GM10266 (cell line): ENCODE measurements at regions not wholly inside any gene's neighbourhood (a gene's known extent, or its start where the extent isn't known, plus 50 kb on each side); places are given as distances from the start of the nearest gene placed in this dataset.

Experiments used
- DNase-seq: peaks from one replicate; pipeline ENCODE4 v3.0.0; 2012; ENCODE audit errors: extremely low spot score
- CTCF ChIP-seq: IDR thresholded peaks from 2 replicates; pipeline ENCODE4 v1.5.1; 2012; ENCODE audit warnings: mild to moderate bottlenecking, low read depth; ENCODE audit not compliant: control insufficient read depth, insufficient read depth; ENCODE audit errors: missing control alignments

- no peak for TF ChIP-seq CTCF
Observed at GRCh38 chr1:186557147-186557777, 96.3 kb upstream of the PDC start.

GRCh38 chr1:186550832-186551231, 89.9 kb upstream of the PDC start:
- DNase-seq: no peak
- TF ChIP-seq CTCF: no peak

More at GRCh38 chr1:186557147-186557777, 96.3 kb upstream of the PDC start:
- no peak for DNase-seq

GRCh38 chr1:186541003-186541402, 80.1 kb upstream of the PDC start:
- DNase-seq: no peak
- no peak for TF ChIP-seq CTCF

GRCh38 chr1:186540521-186540920, 79.6 kb upstream of the PDC start:
- no peak for TF ChIP-seq CTCF

GRCh38 chr1:186536273-186536890, 75.5 kb upstream of the PDC start:
- no peak for TF ChIP-seq CTCF
- DNase-seq: no peak

More at GRCh38 chr1:186540521-186540920, 79.6 kb upstream of the PDC start:
- no peak for DNase-seq

- no peak for TF ChIP-seq CTCF
- DNase-seq: no peak
Observed at GRCh38 chr1:186535388-186536133, 74.6 kb upstream of the PDC start.

GRCh38 chr1:186534401-186534800, 73.5 kb upstream of the PDC start:
- no peak for TF ChIP-seq CTCF
- no peak for DNase-seq
